ENCODE measurements at regions not wholly inside any gene's neighbourhood (a gene's known extent, or its start where the extent isn't known, plus 50 kb on each side); places are given as distances from the start of the nearest gene placed in this dataset.
"Not testable (repeated sequence)": the region's sequence is repeated elsewhere in the genome, so short reads cannot be mapped to it uniquely, and the experiment has no call there.

GRCh38 chr2:194591192-194591591, 1065.8 kb upstream of the SLC39A10 start:
- no peak for DNase-seq

DNA sequence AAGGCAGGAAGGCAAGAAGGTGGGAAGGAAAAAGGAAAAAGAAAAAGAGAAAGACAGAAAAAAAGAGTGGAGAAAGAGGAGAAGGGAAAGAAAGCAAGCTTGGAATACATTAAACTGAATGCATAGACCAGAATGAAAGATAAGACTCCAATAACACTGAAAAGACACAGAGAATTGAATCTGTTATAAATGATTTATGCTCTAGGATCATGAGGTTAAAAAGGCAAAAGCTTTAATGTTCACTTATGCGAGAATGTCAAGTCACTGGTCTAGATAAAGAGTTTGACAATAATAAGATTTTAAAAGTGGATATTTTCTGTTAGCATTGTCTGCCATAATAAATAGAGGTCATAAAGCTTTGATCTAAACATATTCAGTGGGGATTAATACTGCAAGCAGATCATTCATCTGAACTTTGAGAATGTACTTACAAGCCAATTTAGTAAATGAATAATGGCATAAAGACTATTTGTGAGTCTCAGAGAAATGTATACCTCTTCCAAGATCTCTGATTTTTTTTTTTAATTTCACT, 1069.2 kb upstream of the SLC39A10 start:
- no peak for DNase-seq

GRCh38 chr2:194567661-194568017, 1089.4 kb upstream of the SLC39A10 start:
- no peak for DNase-seq

GRCh38 chr2:194566907-194567660, 1089.9 kb upstream of the SLC39A10 start:
- DNase-seq = no peak

DNA sequence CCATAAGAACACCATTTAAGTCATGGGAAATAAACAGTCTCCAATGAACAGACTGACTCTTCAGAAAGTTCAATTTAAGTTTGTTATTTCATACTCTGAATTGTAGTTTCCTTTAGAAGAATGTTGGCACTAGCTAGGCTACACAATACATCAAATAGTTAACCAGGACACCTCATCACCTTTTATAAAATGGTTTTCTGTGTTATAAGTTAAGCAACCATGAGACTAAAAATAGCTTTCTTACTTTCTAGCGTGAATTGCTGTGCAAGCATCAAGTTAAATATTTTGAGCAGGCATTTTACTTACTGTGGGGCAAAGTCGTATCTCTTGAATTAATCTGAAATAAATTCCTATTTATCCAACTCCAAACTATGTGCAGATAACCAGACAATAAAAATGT, 1092.6 kb upstream of the SLC39A10 start:
- no peak for DNase-seq

GRCh38 chr2:194562329-194562728, 1094.7 kb upstream of the SLC39A10 start:
- no peak for DNase-seq

DNA sequence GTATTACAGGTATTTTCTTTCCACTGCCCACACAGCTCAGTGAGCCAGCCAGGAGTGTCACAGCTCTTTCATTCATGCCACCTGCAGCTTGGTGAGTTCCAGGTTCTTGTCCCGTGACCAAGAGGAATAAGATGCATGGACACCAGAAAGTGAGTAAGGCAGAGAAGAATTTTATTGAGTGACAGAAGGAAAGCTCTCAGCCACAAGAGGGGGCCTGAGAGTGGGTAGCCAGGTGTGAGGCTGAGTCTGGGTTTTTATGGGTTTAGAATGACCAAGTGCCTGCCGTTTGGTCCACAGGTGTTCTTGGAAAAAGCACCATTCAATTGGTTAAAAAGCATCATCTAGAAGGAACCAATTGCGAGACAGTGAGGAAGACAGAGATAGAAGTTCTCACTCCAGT, 1097.1 kb upstream of the SLC39A10 start:
- DNase-seq = no peak

- no peak for DNase-seq
These were observed 1097.5 kb upstream of the SLC39A10 start for GRCh38 chr2:194559523-194559922.

GRCh38 chr2:194557993-194558392, 1099.0 kb upstream of the SLC39A10 start:
- no peak for DNase-seq

- no peak for DNase-seq
These were observed 1100.4 kb upstream of the SLC39A10 start for GRCh38 chr2:194556629-194557028.

DNA sequence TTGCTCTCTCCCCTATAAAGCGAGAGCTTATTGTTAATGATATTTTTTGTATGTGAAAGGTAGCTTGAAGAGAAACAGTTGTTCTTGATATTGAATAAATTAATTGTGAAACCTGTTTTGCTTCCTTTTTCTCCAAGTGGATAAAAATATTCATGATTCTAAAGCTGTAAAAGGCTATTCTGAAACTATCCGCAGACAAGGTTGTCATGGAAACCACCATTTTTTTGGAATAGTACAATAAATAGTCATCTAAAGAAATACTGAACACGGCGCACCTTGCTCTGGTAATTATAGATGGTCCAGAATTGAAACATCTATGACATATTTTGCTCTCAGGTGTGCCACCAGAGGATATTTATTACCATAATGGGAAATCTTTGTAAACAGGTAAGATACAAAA, 1103.0 kb upstream of the SLC39A10 start:
- no peak for DNase-seq

GRCh38 chr2:194550702-194551101, 1106.3 kb upstream of the SLC39A10 start:
- DNase-seq = no peak

DNA sequence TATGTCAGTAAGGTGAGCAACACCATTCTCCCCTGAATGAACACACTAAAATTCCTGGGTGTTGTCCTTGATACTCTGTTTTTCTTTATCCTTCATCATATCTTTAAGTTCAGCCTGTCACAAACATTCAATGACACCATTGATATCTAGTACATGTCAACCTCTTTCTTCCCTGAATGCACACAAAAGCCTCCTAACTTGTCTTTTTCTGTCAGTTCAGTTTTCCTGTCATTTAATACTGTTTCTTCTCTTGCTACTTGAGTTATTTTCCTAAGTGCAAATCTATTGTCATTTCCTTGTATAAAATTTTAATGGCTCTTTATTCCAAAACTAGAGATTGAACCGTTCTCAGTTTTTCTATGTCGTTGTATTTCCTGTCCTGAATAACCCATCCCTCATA, 1107.6 kb upstream of the SLC39A10 start:
- no peak for DNase-seq

- DNase-seq = peak; percentile 23
These were observed 1111.0 kb upstream of the SLC39A10 start for GRCh38 chr2:194545978-194546377.

GRCh38 chr2:194539425-194539824, 1117.6 kb upstream of the SLC39A10 start:
- DNase-seq = no peak

- DNase-seq = no peak
These were observed 1130.9 kb upstream of the SLC39A10 start for GRCh38 chr2:194526121-194526520.

- no peak for DNase-seq
These were observed 1142.7 kb upstream of the SLC39A10 start for GRCh38 chr2:194514281-194514680.

- DNase-seq = not testable (repeated sequence)
These were observed 1146.0 kb upstream of the SLC39A10 start for GRCh38 chr2:194511070-194511469.

DNA sequence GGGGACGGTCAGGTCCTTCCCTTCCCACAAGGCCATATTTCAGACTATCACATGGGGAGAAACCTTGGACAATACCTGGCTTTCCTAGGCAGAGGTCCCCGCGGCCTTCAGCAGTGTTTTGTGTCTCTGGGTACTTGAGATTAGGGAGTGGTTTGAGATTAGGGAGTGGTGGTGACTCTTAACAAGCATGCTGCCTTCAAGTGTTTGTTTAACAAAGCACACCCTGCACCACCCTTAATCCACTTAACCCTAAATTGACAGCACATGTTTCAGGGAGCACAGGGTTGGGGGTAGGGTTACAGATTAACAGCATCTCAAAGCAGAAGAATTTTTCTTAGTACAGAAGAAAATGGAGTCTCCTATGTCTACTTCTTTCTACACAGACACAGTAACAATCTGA, 1152.2 kb upstream of the SLC39A10 start:
- not testable (repeated sequence) for DNase-seq

DNA sequence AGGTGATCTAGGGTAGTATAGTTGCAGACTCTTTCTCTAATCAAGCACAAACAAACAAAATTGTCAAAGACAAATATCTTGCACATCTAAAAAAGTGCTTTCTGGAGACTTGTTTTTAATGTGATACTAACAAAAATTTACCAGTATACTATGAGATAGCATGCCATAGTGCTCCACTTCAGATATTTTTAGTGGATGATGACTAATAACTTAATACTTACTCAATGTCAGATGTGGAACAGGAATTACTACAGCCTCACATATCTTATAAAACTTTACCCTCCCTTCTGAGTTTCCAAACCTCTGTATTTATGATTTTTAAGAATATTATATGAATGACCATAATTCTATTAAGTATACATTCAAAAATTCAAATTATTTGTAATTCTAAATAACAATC, 1162.0 kb upstream of the SLC39A10 start:
- no peak for DNase-seq

DNA sequence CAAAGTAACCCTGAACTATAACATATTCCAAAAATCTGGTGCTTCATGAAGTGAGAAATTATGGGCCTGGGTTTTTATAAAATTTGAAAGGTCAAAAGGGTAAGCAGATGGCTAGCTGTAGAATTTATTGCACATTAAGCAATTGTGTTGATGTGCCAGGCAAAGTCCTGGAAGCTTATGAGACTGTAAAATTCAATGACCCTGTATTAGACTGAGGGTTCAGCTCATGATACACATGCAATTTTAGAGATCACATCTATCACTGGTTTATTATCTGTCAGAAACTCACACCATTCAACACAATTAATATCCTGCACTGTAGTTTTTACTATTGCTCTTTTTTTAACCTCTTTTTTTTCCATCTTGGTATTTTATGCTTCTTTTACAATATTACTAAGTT, 1162.6 kb upstream of the SLC39A10 start:
- DNase-seq = peak; percentile 14

DNA sequence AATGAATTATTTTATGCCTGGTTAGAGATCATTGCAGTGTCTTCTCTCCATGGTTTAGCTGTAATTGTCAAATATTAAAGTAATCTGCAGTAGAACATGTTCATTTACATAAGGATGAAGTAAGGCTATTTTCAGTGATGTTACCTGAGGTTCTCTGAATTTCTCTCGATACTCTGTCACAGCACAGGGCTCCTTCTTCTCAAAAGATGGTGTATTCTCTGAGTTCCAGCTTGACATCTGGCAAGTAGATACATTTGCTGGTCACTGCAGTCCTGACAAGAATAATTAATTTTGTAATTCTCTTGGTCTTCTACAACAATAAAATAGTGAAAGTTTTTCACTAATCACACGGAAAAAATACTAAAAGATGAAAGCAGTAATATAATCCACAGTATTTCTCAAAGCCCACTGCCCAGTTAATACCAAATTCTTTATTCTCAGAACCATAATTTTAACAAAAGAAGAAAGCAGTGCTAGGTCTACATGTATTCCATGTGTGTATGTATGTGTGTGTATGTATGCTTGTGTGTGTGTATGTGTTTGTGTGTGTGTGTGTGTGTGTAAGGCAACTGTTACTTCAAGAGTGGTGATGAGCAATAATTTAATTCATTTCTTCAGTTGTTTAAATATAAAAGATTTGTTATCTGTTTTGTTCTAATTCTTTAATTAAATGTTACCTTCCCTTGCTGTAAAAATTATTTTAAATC, 1165.5 kb upstream of the SLC39A10 start:
- no peak for DNase-seq

DNA sequence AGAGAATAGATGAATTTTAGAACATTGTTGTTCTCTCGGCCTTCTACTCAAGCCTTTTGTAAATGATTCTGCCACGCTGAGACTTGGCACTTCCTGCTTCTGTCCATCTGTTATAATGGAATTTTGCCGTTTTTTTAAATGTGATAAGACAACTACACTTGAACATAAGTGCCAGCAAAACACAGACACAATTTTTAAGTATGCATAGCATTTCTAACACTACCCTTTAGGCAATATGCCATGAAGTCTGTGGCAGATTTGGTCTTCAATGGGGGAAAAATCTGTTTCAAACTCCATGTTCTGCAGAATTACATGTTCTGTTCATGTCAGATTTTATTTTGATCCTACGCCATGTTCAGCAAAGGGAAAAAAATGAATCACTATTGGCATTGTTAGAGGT, 1170.7 kb upstream of the SLC39A10 start:
- DNase-seq = no peak

GRCh38 chr2:194483041-194483440, 1174.0 kb upstream of the SLC39A10 start:
- no peak for DNase-seq

Measured in NCI-H1694 treated with DMSO at 0.1 percent for 48 hours (cell line).